ENCODE measurements at regions not wholly inside any gene's neighbourhood (a gene's known extent, or its start where the extent isn't known, plus 50 kb on each side); places are given as distances from the start of the nearest gene placed in this dataset.

- no peak for TF ChIP-seq ZNF574 (CRISPR knock-in tag; IDR thresholded peaks at IDR 0.05)
- TF ChIP-seq ZZZ3 (CRISPR knock-in tag; IDR thresholded peaks at IDR 0.05; ENCODE audit: borderline replicate concordance): no peak
Measured at GRCh38 chr5:19408149-19408548, 579.9 kb downstream of the CDH18 start (continued).

DNA sequence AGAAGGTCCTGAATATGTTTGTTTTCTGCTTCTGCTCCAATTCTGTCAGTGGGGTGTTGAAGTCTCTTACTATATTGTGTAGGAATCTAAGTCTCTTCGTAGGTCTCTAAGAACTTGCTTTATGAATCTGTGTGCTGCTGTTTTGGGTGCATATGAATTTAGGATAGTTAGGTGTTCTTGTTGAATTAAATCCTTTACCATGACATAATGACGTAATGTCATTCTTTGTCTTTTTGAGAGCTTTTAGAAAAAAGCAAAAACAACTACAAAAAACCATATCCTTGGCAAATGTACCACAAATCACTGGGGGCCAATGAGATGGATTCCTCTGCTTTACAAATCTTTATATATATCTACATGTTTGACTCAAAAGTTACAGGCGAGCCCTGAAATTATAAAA lies 576.1 kb downstream of the CDH18 start:
- H3K27ac ChIP-seq (ENCODE audit: extremely low read length, insufficient read depth, low read length): no peak overlapping the region
- H3K4me2 ChIP-seq (ENCODE audit: low read depth, low read length): no peak overlapping the region
- no peaks in the 10 kb centered on the region for H3K36me3 ChIP-seq (replicated peaks in 1 of 2; ENCODE audit: control insufficient read depth in 1 of 2, insufficient read depth in 2 of 2, low read length in 2 of 2)
- intact Hi-C loops (cut with micrococcal nuclease; ENCODE audit: unreplicated experiment): no loop called here
- ChIA-PET POLR2A (no interaction called here), CTCF (ENCODE audit: low intra/inter-chr PET ratio, low total read pairs) (no interaction called here)
- H3K9me3 ChIP-seq (ENCODE audit: low read length): no peaks in the 10 kb centered on the region
- ATAC-seq (no peak), DNase-seq (ENCODE audit: low spot score) (no peak), FAIRE-seq (no peak)
- BruUV-seq (replicated peaks): no TSS peak
- no peak overlapping the region for H3K9ac ChIP-seq (ENCODE audit: insufficient read depth, low read depth, low read length)
- no peak overlapping the region for H2AFZ ChIP-seq (ENCODE audit: low read length)
- no peak overlapping the region for H3K4me3 ChIP-seq (replicated peaks in 1 of 3; ENCODE audit: insufficient read depth in 1 of 3, low read depth in 2 of 3, low read length in 3 of 3)
- no peaks in the 10 kb centered on the region for H3K79me2 ChIP-seq (ENCODE audit: insufficient read depth, low read length)
- no peaks in the 10 kb centered on the region for H3K4me1 ChIP-seq (ENCODE audit: insufficient read depth, low read length)
- peak; percentile 96 for TF ChIP-seq ATF7 (IDR thresholded peaks at IDR 0.05)
- no peak for TF ChIP-seq ATF7 (CRISPR knock-in tag; IDR thresholded peaks at IDR 0.05)
- peak; percentile 30; the same call in 1 of the 2 replicates for TF ChIP-seq CREB1 (IDR thresholded peaks at IDR 0.05)
- no peak for TF ChIP-seq CREB1 (CRISPR knock-in tag; IDR thresholded peaks at IDR 0.05)
- no peak for TF ChIP-seq NONO (IDR thresholded peaks at IDR 0.05)
- no peak for TF ChIP-seq NONO (CRISPR knock-in tag; conservative IDR thresholded peaks at IDR 0.05)
- in situ Hi-C loops (cut with HindIII; ENCODE audit: extremely low pct_ligation_motif_present, low pct_unique_long_range_greater_than_20kb): no loop called here
- H4K20me1 ChIP-seq (ENCODE audit: insufficient read depth, low read length): no peaks in the 10 kb centered on the region
- 0% methylated on average over 3 of the region's 3 CpGs for WGBS (ENCODE audit: low lambda C conversion rate)
- no peaks in the 10 kb centered on the region for H3K27me3 ChIP-seq (ENCODE audit: control insufficient read depth in 1 of 2, insufficient read depth in 2 of 2, low read length in 2 of 2)

Small RNAs in the stretch of these regions (small RNA-seq; reads per million reads assigned to genes)
- gene AC025768.1 (ENCODE audit: insufficient read depth in 2 of 3, insufficient read length in 3 of 3, low read depth in 2 of 3, low replicate concordance in 1 of 3) (0 reads per million in 3 experiments), gene RF00017 (ENCODE audit: insufficient read depth in 2 of 3, insufficient read length in 3 of 3, low read depth in 2 of 3, low replicate concordance in 1 of 3) (0 reads per million in 3 experiments), gene RF00136 (ENCODE audit: insufficient read depth in 2 of 3, insufficient read length in 3 of 3, low read depth in 2 of 3, low replicate concordance in 1 of 3) (0 reads per million in 3 experiments), gene RN7SL58P (ENCODE audit: insufficient read depth in 2 of 3, insufficient read length in 3 of 3, low read depth in 2 of 3, low replicate concordance in 1 of 3) (0 reads per million in 3 experiments)

Measured in HepG2 (cell line).